IMR-90 (cell line): ENCODE measurements at regions not wholly inside any gene's neighbourhood (a gene's known extent, or its start where the extent isn't known, plus 50 kb on each side); places are given as distances from the start of the nearest gene placed in this dataset.

Experiments
- ATAC-seq: fragments of 200-7000 bp; cut with Tn5 transposase; 2 replicates; pipeline ENCODE4 v1.9.1; 2020; ENCODE audit warnings: low read depth, mild to moderate bottlenecking, moderate library complexity
- BruUV-seq: library from RNA; stranded (reverse); fragments of 400-500 nt; replicated peaks from 2 replicates; lab custom pipeline; 2021; lab: Mats Ljungman, UMichigan
- CTCF ChIA-PET: fragments of 300-600 bp; formaldehyde crosslinking; extraction: SDS; loops from one replicate; lab custom pipeline; 2021; ENCODE audit warnings: antibody characterized with exemption; lab: Yijun Ruan, JAX
- POLR2A ChIA-PET: fragments of 300-600 bp; sonication (Branson Sonifier 250); formaldehyde crosslinking; loops from one replicate; lab custom pipeline; 2022; ENCODE audit warnings: antibody characterized with exemption; ENCODE audit not compliant: unreplicated experiment; lab: Charles Lee
- DNase-seq: peaks from one replicate; pipeline ENCODE4 v3.0.0; 2013
- H2AFZ ChIP-seq: replicated peaks from 2 replicates; pipeline ENCODE3; 2013; ENCODE audit warnings: low read length, mild to moderate bottlenecking; ENCODE audit not compliant: poor library complexity
- H2AK5ac ChIP-seq: 2 replicates; pipeline ENCODE4 v1.6.1; 2013; ENCODE audit warnings: low read depth, low read length, inconsistent platforms
- H2AK9ac ChIP-seq: replicated peaks from 2 replicates; pipeline ENCODE3; 2013; ENCODE audit warnings: mild to moderate bottlenecking, low read depth, low read length, moderate library complexity; ENCODE audit not compliant: poor library complexity
- H2BK120ac ChIP-seq: 2 replicates; pipeline ENCODE4 v1.6.1; 2013; ENCODE audit warnings: low read depth, low read length, inconsistent platforms
- H2BK15ac ChIP-seq: 3 replicates; pipeline ENCODE4 v1.6.1; 2013; ENCODE audit warnings: low read depth, low read length, inconsistent platforms
- H2BK20ac ChIP-seq: 2 replicates; pipeline ENCODE4 v1.6.1; 2013; ENCODE audit warnings: low read depth, mild to moderate bottlenecking, inconsistent platforms, low read length, moderate library complexity
- H2BK5ac ChIP-seq: 2 replicates; pipeline ENCODE4 v1.6.1; 2013; ENCODE audit warnings: mild to moderate bottlenecking, low read depth, low read length, inconsistent platforms; ENCODE audit not compliant: poor library complexity, severe bottlenecking
- H3K14ac ChIP-seq: replicated peaks from 2 replicates; pipeline ENCODE4 v1.6.1; 2013; ENCODE audit warnings: low read depth, low read length, inconsistent platforms
- H3K18ac ChIP-seq: 2 replicates; pipeline ENCODE4 v1.6.1; 2013; ENCODE audit warnings: low read depth, low read length, control low read depth
- H3K23ac ChIP-seq: 2 replicates; pipeline ENCODE4 v1.6.1; 2013; ENCODE audit warnings: low read depth, low read length, inconsistent platforms
- H3K27ac ChIP-seq: 2 replicates; pipeline ENCODE4 v1.5.1; 2013; ENCODE audit warnings: mild to moderate bottlenecking, control low read depth, low read length; ENCODE audit not compliant: insufficient read depth
- H3K27me3 ChIP-seq: 2 replicates; pipeline ENCODE4 v1.6.1; 2013; ENCODE audit warnings: low read length; ENCODE audit not compliant: control insufficient read depth, insufficient read depth
- H3K36me3 ChIP-seq: 2 replicates; pipeline ENCODE4 v1.6.1; 2013; ENCODE audit warnings: low read length, mixed read lengths; ENCODE audit not compliant: control insufficient read depth, insufficient read depth
- H3K4ac ChIP-seq: 2 replicates; pipeline ENCODE4 v1.6.1; 2013; ENCODE audit warnings: low read depth, low read length, inconsistent platforms
- H3K4me1 ChIP-seq: 2 replicates; pipeline ENCODE4 v1.6.1; 2013; ENCODE audit warnings: low read length, mixed read lengths; ENCODE audit not compliant: control insufficient read depth, insufficient read depth
- H3K4me2 ChIP-seq: 2 replicates; pipeline ENCODE4 v1.6.1; 2013; ENCODE audit warnings: low read depth, mild to moderate bottlenecking, control low read depth, low read length, moderate library complexity
- H3K4me3 ChIP-seq: 2 replicates; pipeline ENCODE4 v1.5.1; 2013; ENCODE audit warnings: low read depth, mild to moderate bottlenecking, control low read depth, low read length, moderate library complexity; ENCODE audit not compliant: insufficient read depth
- H3K56ac ChIP-seq: 2 replicates; pipeline ENCODE4 v1.6.1; 2013; ENCODE audit warnings: low read length, inconsistent platforms; ENCODE audit not compliant: insufficient read depth; ENCODE audit errors: extremely low read depth
- H3K79me1 ChIP-seq, 2 experiments: 2 replicates each; pipeline ENCODE4 v1.6.1; 2013; ENCODE audit warnings: low read length in 2 of 2, inconsistent platforms in 1 of 2, low read depth in 1 of 2
- H3K9ac ChIP-seq: 2 replicates; pipeline ENCODE4 v1.6.1; 2013; ENCODE audit warnings: low read depth, low read length, control low read depth
- H3K9me1 ChIP-seq: 2 replicates; pipeline ENCODE4 v1.6.1; 2013; ENCODE audit warnings: low read length, inconsistent platforms; ENCODE audit not compliant: insufficient read depth
- H3K9me3 ChIP-seq: 2 replicates; pipeline ENCODE4 v1.6.1; 2013; ENCODE audit warnings: low read length; ENCODE audit not compliant: control insufficient read depth, insufficient read depth
- H4K20me1 ChIP-seq: 2 replicates; pipeline ENCODE4 v1.6.1; 2013; ENCODE audit warnings: low read length, inconsistent platforms; ENCODE audit not compliant: insufficient read depth
- H4K5ac ChIP-seq: 2 replicates; pipeline ENCODE4 v1.6.1; 2013; ENCODE audit warnings: mild to moderate bottlenecking, low read depth, low read length, control low read depth
- H4K8ac ChIP-seq, 2 experiments: 2 replicates each; pipeline ENCODE4 v1.6.1; 2013; ENCODE audit warnings: low read depth in 2 of 2, low read length in 2 of 2, control low read depth in 1 of 2, inconsistent platforms in 1 of 2
- H4K91ac ChIP-seq: 2 replicates; pipeline ENCODE4 v1.6.1; 2013; ENCODE audit warnings: low read depth, low read length, inconsistent platforms; ENCODE audit not compliant: insufficient read depth
- CEBPB ChIP-seq: IDR thresholded peaks from 2 replicates; pipeline ENCODE4 v1.6.1; 2012; ENCODE audit warnings: low read depth, low read length, improper control_type of control experiment
- CHD1 ChIP-seq: IDR thresholded peaks from 2 replicates; pipeline ENCODE4 v1.6.1; 2012; ENCODE audit warnings: low read depth, low read length, improper control_type of control experiment
- MAZ ChIP-seq: IDR thresholded peaks from 2 replicates; pipeline ENCODE4 v1.6.1; 2012; ENCODE audit warnings: low read depth, mild to moderate bottlenecking, low read length, improper control_type of control experiment, moderate library complexity, borderline replicate concordance
- POLR2A ChIP-seq: IDR thresholded peaks from 2 replicates; pipeline ENCODE4 v1.6.1; 2012; ENCODE audit warnings: mild to moderate bottlenecking, low read depth, low read length
- RFX5 ChIP-seq: IDR thresholded peaks from 2 replicates; pipeline ENCODE4 v1.8.0; 2012; ENCODE audit warnings: low read depth, mild to moderate bottlenecking, low read length, moderate library complexity
- SMC3 ChIP-seq: fragments of 150-350 bp; IDR thresholded peaks from 2 replicates; pipeline ENCODE4 v1.6.1; 2016; ENCODE audit warnings: low read depth, mild to moderate bottlenecking, antibody characterized with exemption, low read length, moderate library complexity
- USF2 ChIP-seq: fragments of 150-350 bp; IDR thresholded peaks from 2 replicates; pipeline ENCODE4 v1.6.1; 2017; ENCODE audit warnings: mild to moderate bottlenecking, antibody characterized with exemption, low read length, low read depth
- WGBS, 2 experiments: methylation state at CpG; one replicate each; pipeline versions ENCODE4 v1.1.5 to v1.1.7; 2013; ENCODE audit warnings: missing lambda C conversion rate in 2 of 2; ENCODE audit not compliant: insufficient read length in 1 of 2; ENCODE audit errors: extremely low coverage in 2 of 2; 5-methylcytosine and 5-hydroxymethylcytosine counted together
- dilution Hi-C: fragments of 300-500 bp; cut with HindIII; formaldehyde crosslinking; loops from one replicate; pipeline ENCODE4 v1.14.3; 2018; ENCODE audit warnings: low sequenced_read_pairs; ENCODE audit not compliant: unreplicated experiment
- in situ Hi-C: fragments of 300-500 bp; cut with MboI; formaldehyde crosslinking; loops from 3 replicates; pipeline ENCODE4 v1.14.3; 2019; ENCODE audit warnings: low sequenced_read_pairs, inconsistent platforms, mixed read lengths
- intact Hi-C: fragments of 100-400 bp; cut with micrococcal nuclease; formaldehyde crosslinking; loops from 2 replicates; pipeline ENCODE4 v1.10.0; 2022

GRCh38 chr4:149881744-149882143, 66.1 kb upstream of the IQCM start:
- intact Hi-C loops (no loop called here), dilution Hi-C loops (no loop called here), in situ Hi-C loops (loop anchor here (25.0 kb wide), 1 partner anchor 919 kb away; no protein-coding TSS in a partner anchor)
- H3K79me1 ChIP-seq: no peaks in the 10 kb centered on the region
- no peak overlapping the region for H4K8ac ChIP-seq
- no peaks in the 10 kb centered on the region for H3K9me1 ChIP-seq
- H3K56ac ChIP-seq: no peak overlapping the region
- ChIA-PET POLR2A (no interaction called here), CTCF (interaction anchor here (0.7 kb wide), 1 partner anchor 16 kb away, joined by 3 read pairs; no protein-coding TSS in a partner anchor)
- ATAC-seq (no peak), DNase-seq (no peak)
- no peak overlapping the region for H2AFZ ChIP-seq
- H3K36me3 ChIP-seq: no peaks in the 10 kb centered on the region
- no peak overlapping the region for H4K91ac ChIP-seq
- H2BK5ac ChIP-seq: no peak overlapping the region
- H2BK20ac ChIP-seq: no peak overlapping the region
- no peak overlapping the region for H3K4me3 ChIP-seq
- TF ChIP-seq USF2 (no peak), POLR2A (no peak), MAZ (no peak), CEBPB (no peak), SMC3 (no peak), CHD1 (no peak), RFX5 (no peak)
- H3K27ac ChIP-seq: no peak overlapping the region
- H3K14ac ChIP-seq: no peak overlapping the region
- no peak overlapping the region for H3K18ac ChIP-seq
- no peak overlapping the region for H2BK15ac ChIP-seq
- H3K4ac ChIP-seq: no peak overlapping the region
- no peaks in the 10 kb centered on the region for H3K9me3 ChIP-seq
- H3K23ac ChIP-seq: no peak overlapping the region
- no peak overlapping the region for H2BK120ac ChIP-seq
- no TSS peak for BruUV-seq
- H4K5ac ChIP-seq: no peak overlapping the region
- peaks cover 4% of the 10 kb centered on the region for H3K4me1 ChIP-seq
- H2AK5ac ChIP-seq: no peak overlapping the region
- peaks cover 1% of the 10 kb centered on the region; the same call in 1 of the 2 replicates for H3K27me3 ChIP-seq
- H3K4me2 ChIP-seq: no peak overlapping the region
- H4K20me1 ChIP-seq: no peaks in the 10 kb centered on the region
- H2AK9ac ChIP-seq: no peak overlapping the region
- no CpG with 5 or more reads among the region's 1 CpG for whole genome bisulfite sequencing, 2 experiments
- no peak overlapping the region for H3K9ac ChIP-seq
